ENCODE measurements at regions not wholly inside any gene's neighbourhood (a gene's known extent, or its start where the extent isn't known, plus 50 kb on each side); places are given as distances from the start of the nearest gene placed in this dataset.
A peak's percentile ranks its signal among the peaks of the same experiment; 100 is the strongest.

DNA sequence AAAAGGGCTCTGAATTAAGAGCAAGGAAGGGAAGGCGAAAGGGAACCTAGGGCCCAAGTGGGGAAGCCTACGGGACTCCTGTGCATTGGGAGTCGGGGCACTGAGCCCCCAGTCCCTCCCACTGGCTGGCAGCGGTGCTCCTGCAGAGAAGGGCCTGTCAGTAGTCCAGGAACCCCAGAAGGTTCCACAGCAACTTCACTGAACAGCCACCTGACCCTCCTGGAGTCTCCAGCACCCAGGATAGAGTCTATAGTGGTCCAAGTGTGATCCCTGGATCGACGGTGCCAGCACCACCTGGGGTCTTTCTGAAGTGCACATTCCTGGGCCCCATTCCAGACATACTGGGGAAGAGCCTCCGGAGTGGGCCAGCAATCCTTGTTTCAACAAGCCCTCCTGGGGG, 100.0 kb upstream of the B3GAT1 start:
- no peak overlapping the region for H3K4me3 ChIP-seq (ENCODE audit: severe bottlenecking)
- no peaks in the 10 kb centered on the region for H3K4me1 ChIP-seq (ENCODE audit: insufficient read depth, poor library complexity, severe bottlenecking)
- H3K27ac ChIP-seq (ENCODE audit: poor library complexity, severe bottlenecking): no peak overlapping the region
- no peaks in the 10 kb centered on the region for H3K27me3 ChIP-seq (ENCODE audit: insufficient read depth, poor library complexity, severe bottlenecking)
- peaks cover 2% of the 10 kb centered on the region for H3K9me3 ChIP-seq (ENCODE audit: severe bottlenecking)
- DNase-seq (ENCODE audit: low spot score): peak; percentile 28
- TF ChIP-seq, protein P1, sequence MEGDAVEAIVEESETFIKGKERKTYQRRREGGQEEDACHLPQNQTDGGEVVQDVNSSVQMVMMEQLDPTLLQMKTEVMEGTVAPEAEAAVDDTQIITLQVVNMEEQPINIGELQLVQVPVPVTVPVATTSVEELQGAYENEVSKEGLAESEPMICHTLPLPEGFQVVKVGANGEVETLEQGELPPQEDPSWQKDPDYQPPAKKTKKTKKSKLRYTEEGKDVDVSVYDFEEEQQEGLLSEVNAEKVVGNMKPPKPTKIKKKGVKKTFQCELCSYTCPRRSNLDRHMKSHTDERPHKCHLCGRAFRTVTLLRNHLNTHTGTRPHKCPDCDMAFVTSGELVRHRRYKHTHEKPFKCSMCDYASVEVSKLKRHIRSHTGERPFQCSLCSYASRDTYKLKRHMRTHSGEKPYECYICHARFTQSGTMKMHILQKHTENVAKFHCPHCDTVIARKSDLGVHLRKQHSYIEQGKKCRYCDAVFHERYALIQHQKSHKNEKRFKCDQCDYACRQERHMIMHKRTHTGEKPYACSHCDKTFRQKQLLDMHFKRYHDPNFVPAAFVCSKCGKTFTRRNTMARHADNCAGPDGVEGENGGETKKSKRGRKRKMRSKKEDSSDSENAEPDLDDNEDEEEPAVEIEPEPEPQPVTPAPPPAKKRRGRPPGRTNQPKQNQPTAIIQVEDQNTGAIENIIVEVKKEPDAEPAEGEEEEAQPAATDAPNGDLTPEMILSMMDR (IDR thresholded peaks at IDR 0.05; ENCODE audit: poor library complexity, severe bottlenecking): no peak
- H3K36me3 ChIP-seq (ENCODE audit: low read depth): no peaks in the 10 kb centered on the region
- ATAC-seq (ENCODE audit: low read depth): no peak

DNA sequence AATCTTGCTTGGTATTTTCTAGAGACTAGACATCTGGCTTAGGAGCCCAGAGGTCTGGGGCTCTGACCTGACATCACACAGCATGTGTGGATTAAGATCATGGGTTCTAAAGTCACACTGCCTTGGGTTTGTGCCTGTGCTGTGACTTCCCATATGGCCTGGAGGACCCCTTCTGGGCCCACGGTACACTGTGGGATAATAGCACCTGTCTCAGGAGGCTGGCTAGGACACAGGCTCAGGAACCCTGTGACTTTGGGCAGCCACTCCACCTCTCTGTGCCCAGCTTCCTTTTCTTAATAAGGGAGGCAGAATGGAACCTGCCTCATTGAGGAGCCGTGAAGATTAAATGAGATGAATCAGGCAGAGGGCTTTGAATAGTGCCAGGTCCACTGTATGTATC, 99.2 kb upstream of the B3GAT1 start:
- no peak for ATAC-seq (ENCODE audit: low read depth)
- Histone ChIP-seq H3K27me3 (ENCODE audit: insufficient read depth, poor library complexity, severe bottlenecking) (no peaks in the 10 kb centered on the region), H3K4me3 (ENCODE audit: severe bottlenecking) (no peak overlapping the region), H3K36me3 (ENCODE audit: low read depth) (no peaks in the 10 kb centered on the region), H3K27ac (ENCODE audit: poor library complexity, severe bottlenecking) (no peak overlapping the region), H3K9me3 (ENCODE audit: severe bottlenecking) (peaks cover 2% of the 10 kb centered on the region), H3K4me1 (ENCODE audit: insufficient read depth, poor library complexity, severe bottlenecking) (no peaks in the 10 kb centered on the region)
- no peak for DNase-seq (ENCODE audit: low spot score)
- TF ChIP-seq, protein P1 (IDR thresholded peaks at IDR 0.05; ENCODE audit: poor library complexity, severe bottlenecking): no peak

- H3K4me3 ChIP-seq (ENCODE audit: severe bottlenecking): no peak overlapping the region
- ATAC-seq (ENCODE audit: low read depth) (no peak), DNase-seq (ENCODE audit: low spot score) (peak; percentile 39)
- H3K27me3 ChIP-seq (ENCODE audit: insufficient read depth, poor library complexity, severe bottlenecking): no peaks in the 10 kb centered on the region
- H3K9me3 ChIP-seq (ENCODE audit: severe bottlenecking): peaks cover 2% of the 10 kb centered on the region
- TF ChIP-seq, protein P1 (IDR thresholded peaks at IDR 0.05; ENCODE audit: poor library complexity, severe bottlenecking): no peak
- no peak overlapping the region for H3K27ac ChIP-seq (ENCODE audit: poor library complexity, severe bottlenecking)
- no peaks in the 10 kb centered on the region for H3K36me3 ChIP-seq (ENCODE audit: low read depth)
- no peaks in the 10 kb centered on the region for H3K4me1 ChIP-seq (ENCODE audit: insufficient read depth, poor library complexity, severe bottlenecking)
Measured at GRCh38 chr11:134510233-134511040, 98.4 kb upstream of the B3GAT1 start.

DNA sequence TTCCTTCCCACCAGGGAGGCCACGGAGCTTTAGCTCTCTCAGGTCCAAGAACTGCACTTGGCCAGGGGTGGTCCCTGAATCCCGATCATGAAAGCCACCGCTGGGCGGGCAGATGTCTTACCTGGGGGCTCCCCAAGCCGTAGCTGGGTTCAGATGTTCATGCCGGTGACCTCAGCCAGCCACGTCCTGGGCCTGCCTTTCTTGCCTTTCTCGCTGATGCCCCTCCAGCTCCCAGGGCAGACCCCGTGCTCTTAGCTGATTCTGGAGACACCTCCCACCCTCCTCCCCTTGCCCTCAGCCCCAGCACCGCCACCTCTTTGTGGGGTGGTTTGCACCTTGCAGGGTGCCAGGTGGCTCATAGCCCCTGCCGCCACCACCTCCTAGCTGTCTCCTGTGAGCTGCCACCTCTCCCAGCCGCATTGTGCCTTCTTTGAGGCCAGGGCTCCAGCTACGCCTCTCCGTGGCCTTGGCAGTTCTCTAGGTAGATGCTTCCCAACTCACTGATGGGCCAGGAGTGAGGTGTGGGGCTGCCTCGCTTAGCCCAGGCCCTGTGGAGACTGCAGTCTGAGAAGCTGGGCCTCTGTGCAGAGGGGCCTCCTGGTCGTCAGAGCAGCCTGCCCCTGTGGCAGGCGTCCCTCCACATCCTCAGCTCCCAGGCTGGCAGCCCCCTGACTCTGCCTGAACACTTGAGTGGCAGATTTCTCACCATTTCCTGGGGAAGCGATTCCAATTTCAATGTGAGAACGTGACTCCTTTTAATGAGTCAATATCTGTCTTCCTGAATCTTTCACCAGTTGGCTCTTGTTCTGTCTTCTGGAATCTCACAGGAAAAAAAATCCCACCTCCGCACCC, 97.6 kb upstream of the B3GAT1 start:
- Histone ChIP-seq H3K36me3 (ENCODE audit: low read depth) (no peaks in the 10 kb centered on the region), H3K4me1 (ENCODE audit: insufficient read depth, poor library complexity, severe bottlenecking) (no peaks in the 10 kb centered on the region), H3K4me3 (ENCODE audit: severe bottlenecking) (no peak overlapping the region), H3K27me3 (ENCODE audit: insufficient read depth, poor library complexity, severe bottlenecking) (no peaks in the 10 kb centered on the region), H3K27ac (ENCODE audit: poor library complexity, severe bottlenecking) (no peak overlapping the region), H3K9me3 (ENCODE audit: severe bottlenecking) (peaks cover 2% of the 10 kb centered on the region)
- TF ChIP-seq, protein P1 (IDR thresholded peaks at IDR 0.05; ENCODE audit: poor library complexity, severe bottlenecking): no peak
- no peak for DNase-seq (ENCODE audit: low spot score)
- ATAC-seq (ENCODE audit: low read depth): no peak
